ENCODE measurements at regions not wholly inside any gene's neighbourhood (a gene's known extent, or its start where the extent isn't known, plus 50 kb on each side); places are given as distances from the start of the nearest gene placed in this dataset.

DNA sequence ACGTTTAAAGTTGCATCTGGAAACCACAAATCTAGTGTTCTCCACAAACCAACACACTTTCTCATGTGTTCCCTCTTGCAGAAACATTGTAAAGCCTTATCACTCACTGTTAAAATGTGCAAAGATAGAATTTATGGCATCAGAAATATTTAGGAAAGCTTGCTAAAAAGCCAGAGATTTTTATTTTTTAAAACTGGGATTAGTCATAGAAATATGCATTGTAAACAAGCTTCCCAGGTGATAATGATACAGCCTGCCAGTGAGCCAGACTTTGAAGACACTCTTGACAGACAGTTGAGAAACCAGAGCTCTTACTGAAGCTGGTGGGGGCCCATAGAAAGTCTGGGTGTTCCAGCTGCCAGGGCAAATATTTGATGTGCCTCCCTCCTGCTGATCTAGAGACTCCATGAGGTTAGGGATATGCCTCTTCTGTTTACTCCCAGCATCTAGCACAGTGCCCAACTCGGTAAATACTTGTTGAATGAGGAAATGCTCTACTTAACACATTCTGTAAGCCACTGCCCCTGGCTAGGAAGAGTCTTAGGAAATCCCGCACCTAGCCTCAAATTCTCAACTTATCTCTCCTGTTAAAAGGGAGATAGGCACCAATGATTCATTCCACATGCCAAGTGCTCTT is 179.0 kb upstream of the RASGEF1B start:
- DNase-seq = peak; percentile 90

DNA sequence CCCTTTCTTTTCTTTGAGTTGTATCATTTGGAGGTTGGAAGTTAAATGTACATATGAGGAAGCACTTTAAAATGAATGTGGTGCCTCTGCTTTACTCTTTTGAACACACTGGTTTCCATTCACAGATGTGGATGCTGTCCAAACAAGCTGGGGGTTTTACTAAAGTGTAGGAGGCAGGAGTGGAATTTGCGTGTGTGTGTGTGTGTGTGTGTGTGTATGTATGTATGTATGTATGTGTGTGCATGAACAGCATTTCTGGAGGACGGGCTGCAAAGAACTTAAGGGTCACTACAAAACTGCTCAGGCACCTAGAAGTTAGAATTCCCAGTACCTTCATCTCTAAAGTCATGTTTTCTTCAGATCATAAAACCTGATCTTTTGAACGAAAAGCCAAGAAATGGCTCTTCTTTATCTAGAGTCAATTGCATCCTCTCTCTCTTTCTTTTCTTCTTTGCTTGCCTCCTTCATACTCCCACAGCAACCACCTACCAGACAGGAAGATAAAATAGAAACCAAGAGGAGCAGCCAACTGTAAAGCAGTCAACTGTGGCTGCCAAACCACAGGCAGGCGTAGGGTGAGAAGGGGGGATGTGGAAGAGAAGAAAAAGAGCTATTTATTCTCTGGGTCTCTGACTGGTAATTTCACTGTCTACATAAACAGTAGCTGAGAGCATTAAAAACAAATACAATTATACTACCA is 177.0 kb upstream of the RASGEF1B start:
- peak; percentile 55 for DNase-seq

DNA sequence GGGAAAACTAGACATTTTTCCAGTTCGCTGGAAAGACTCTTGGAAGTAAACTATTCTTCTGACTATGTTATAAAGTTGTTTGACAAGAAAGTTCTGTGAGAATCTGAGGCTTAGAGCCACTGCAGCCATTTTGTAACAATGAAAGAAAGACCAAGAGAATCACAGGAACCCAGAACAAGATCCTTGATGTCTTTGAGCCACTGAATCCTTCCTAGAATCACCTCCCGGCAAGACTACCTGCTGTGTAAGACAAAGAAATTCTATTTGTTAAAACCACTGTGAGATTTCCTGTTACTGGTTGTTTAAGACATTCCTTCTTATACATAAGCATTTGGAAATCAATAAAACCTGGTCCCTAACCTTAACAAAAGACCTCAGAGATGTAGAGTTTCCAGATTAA is 175.7 kb upstream of the RASGEF1B start:
- DNase-seq = no peak

DNA sequence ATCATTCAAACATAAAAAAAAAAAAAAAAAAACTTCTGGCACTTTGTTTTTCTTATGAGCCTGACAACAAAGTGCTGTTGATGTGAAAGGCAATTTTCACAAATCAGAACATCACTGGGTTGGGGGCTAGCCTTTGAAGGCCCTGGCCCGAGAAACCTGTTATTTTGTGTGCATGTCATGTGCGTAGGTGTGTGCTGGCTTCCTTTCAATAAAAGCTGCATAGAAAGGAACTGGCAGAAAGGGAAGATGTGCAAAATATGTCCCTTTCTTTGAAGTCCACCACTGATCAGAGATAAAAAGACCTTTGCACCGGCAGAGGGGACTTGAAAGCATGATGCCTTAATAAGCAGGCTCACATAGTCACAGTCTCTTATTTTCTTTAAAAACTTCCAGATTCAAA is 170.8 kb upstream of the RASGEF1B start:
- no peak for DNase-seq

DNA sequence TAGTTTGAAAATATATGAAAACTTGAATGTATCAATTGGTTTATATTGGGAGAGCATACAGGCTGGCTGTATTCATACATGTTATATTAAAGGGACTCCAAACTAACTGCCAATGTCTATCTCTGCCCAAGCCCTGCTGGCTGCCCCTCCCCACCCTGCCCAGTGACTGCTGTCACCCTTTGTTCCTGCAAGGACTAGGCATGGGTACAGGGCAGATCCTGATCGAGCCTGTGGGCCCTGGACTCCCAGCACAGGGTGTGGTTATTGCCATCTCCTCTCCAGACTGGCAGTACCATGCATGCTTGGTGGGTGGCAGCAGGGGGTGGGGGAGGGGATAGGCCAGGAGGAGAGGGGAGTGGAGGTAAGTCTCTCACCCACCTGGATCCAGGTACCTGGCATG is 167.5 kb upstream of the RASGEF1B start:
- DNase-seq = no peak

DNA sequence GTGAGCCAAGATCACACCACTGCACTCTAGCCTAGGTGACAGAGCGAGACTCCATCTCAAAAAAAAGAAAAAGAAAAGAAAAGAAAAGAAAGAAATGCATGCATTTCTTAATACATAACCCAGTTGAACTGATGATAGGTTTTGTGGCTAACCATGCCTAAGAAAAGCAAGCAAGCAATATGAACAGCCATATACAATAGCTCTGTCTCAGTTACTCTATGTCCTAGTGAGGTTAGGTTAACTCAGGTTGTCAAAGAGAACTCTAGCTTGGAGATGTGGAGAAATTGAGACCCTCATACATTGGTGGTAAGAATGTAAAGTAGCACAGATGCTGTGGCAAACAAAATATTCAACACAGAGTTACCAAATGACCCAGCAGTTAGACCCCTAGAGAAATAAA is 167.0 kb upstream of the RASGEF1B start:
- DNase-seq = no peak

DNA sequence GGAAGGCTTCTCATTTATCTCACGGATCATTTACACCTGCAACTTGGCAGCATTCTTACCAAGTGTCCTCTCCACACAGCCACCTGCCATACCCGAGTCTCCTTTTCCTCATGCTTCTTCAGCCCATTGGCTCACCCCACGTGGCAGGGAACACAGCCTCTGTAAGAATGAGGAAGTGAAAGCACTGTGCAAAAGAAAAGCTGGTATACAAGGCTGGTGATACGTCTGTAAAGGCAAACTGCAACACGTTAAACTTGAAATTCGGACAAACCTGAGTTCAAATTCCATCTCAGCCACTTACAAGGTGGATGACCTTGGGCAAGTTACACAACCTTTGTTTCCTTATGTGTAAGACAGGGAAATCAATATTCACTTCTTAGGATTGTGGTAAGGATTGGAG is 164.0 kb upstream of the RASGEF1B start:
- DNase-seq = no peak

DNA sequence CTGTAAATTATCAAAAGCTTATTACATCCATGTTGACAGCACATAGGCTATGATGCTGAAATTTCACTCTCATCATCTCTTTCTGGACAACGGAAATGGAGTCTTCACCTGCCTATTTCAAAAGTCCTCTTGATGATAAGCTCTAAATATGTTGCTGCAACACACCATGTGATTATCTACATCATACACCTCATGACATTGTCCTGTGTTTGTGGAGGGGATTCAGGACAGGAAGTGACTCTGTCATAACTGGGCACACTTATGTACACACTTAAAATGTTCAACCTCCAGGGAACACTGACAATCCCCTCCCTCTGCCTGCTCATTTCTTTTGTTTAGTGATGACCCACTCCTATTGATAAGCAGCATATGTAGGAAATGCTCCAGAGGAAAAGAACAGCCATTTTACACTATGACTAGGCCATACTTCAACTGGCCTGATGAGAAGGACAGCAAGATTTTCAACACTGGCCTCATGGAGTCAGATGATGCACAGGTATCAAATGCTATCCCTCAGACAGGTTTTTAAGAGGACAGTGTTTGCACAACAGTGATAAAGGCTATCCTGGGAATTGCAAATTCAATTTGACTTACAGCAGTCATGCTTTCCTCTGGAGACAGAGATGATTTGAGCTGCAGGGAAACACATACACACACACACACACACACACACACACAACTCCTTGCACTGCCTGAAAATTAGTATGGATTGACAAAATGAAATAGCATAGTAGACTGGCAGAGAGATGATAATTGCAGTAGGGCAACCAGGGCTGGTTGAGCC is 163.3 kb upstream of the RASGEF1B start:
- peak; percentile 29 for DNase-seq

DNA sequence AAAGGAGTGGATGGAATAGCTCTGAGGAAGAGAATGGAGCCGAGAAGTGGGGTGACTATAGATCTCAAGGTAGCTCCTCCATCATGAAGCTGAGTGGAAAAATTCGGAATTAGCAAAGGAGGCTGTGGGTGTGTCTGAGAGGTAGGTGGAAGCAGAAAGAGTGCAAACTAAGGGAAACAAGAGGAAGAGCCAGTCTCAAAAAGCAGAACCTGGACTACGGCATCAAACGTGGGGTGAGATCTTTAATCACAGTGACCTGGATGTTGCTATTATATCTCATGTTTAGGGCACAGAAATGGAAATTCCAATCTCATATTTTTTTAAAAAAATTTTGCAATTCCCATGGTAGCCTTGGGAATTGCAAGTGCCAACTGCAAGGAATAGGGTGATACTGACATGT is 162.5 kb upstream of the RASGEF1B start:
- no peak for DNase-seq

DNA sequence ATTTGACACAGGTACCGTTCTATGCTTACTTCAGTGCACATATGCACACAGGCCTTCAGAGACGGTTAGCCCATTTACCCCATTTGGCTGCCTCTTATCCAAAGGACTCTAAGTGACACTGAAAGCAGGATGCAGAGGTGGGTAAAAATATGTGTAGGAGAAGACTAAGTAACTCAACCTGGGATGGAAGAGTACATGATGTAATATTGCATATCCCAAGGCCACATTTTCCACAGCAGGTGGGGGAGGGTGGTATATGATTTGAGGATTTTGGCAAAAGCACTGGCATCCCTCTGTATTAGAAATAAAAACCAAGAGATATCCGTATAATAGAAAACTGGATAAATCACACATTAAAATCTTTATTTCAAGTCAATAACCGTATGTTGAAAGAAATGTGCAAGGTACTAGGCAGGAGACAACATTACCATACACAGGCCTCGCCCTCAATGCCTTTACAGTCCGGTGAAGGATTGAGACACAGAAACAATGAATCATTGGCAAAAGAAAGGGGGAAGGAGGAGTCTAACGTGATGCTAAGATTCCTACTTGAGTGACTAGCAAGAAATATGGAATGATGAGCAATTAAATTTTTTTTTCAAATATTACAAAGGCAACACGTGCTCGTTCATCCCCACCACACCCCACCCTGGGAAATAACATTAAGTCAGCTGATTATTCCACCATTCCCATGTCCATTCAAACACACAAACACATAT is 161.0 kb upstream of the RASGEF1B start:
- DNase-seq = no peak

DNA sequence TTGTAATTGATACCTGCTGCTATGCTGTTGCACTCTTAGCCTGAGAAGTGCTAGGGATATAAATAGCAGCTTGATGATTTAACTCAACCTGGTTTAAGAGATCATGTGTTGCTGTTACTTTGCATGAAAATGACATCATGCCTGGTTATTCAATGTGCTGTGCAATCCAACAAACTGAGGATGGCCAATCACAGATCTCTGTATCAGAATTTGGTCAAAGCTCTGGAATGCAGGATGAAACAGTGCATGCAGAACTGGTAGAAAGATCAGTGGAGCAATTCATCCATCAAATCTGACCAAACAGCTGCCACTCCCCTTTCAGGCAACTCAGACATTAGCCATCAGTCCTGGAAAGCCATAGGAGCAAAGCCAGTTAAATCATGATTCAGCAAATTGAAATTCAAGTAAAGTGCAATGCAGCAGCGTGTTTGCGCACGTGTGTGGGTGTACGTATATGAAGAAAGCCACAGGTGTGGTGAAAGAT is 160.3 kb upstream of the RASGEF1B start:
- no peak for DNase-seq

DNA sequence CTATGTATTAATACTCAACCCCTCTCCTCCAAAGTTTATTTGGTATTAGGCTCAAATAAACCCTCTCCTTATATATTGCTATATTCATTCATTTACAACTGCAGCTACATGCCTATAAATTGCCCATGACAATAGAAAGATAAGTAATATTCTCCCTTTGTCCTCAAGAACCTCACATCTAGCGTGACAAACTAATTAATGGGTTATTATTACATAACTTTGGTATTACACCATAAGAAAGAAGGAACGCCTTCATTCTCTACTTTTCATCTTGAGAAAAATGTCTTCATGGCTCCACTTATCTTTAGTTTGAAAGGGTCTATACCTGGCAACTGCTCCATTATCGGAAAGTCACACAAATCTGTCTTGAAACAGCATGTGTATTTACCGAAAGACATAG is 157.7 kb upstream of the RASGEF1B start:
- DNase-seq = no peak

DNA sequence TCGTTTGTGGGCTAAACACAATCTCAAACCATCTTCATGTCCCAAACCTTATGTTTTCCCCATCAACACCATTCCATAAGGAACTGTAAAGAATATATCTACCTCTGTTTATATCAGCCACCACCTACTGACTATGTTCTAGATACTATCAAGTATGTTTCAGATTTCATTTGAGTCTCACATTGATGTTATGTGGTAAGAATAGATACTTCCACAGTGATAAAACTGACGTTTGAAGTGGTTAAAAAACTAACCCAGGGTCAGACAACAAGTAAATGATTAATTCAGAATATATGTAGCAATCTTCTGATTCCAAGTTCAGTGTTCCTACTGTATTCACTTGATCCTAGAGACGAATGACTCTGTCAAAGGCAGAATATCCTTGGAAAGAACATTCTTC is 156.8 kb upstream of the RASGEF1B start:
- DNase-seq = no peak

DNA sequence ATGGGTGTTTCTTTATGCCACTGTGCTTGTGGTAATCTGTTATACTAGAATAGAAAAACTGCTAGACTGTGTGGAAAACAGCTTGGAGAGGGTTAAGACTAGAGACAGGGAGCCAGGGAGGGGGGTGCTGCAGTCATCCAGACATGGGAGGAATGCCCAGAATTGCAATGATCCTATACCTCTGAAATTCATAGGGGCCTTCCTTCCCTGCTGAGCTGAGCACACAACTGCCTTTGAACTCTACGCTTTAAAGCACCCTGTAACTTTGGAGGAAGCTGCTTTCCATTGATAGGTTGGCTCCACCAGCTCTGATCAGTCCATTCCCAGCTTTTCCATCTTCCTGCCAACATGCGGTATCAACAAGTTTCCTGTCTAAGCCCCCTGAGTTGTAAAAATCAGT is 155.9 kb upstream of the RASGEF1B start:
- no peak for DNase-seq

DNA sequence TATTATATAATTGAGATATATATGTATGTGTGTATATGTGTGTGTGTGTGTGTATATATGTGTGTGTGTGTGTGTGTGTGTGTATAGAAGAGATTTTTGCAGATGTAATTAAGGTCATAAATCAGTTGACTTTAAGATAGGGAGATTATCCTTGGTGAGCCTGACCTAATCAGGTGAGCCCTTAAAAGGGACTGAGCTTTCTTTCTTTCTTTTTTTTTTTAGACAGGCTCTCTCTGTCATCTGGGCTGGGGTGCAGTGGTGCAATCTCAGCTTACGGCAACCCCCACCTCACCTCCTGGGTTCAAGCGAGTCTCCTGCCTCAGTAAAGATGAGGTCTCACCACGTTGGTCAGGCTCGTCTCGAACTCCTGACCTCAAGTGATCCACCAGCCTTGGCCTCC is 155.1 kb upstream of the RASGEF1B start:
- DNase-seq = no peak

DNA sequence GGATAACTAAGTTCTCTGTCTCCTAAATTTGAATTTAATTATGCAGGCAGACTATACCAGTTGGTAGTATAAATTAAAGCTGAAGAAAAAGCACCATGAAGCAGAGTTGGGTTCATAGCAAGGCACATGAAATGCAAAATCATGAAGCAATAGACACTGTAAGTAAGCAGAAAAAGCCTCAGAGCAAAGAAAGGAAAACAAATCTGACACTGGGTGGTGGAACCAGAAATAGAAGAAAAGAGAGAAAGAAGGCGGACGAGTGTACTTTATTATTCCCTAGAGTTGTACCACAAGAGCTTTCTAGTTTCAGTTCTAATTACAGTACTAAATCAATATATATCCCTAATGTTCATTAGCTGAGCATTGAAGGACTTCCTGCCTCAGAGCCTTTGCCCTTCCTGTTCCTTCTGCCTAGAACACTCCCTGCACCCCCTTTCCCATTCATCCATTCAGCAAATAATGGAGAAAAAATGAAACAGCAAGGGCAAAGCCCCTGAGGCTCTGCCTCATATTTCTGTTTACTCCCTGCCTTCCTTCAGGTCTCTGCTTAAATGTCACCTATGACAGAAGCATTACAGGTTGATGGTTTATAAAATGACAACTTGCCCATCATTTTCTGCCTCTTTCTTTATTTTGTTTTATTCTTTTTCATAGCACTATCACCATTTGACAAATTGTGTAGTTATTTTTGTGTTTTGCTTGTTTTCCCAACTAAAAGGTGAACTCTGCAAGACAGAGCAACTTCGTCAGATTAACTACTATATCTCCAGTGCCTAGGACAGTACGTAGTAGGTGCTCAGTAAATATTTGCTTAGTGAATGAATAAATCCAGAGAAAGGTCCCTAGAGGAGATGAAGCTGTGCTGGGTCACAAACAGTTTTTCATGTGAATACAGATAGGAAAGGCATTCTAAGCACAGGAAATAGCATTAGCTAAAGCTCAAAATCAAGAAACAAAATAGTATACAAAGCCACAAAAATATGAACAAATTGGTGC is 154.0 kb upstream of the RASGEF1B start:
- DNase-seq = no peak

DNA sequence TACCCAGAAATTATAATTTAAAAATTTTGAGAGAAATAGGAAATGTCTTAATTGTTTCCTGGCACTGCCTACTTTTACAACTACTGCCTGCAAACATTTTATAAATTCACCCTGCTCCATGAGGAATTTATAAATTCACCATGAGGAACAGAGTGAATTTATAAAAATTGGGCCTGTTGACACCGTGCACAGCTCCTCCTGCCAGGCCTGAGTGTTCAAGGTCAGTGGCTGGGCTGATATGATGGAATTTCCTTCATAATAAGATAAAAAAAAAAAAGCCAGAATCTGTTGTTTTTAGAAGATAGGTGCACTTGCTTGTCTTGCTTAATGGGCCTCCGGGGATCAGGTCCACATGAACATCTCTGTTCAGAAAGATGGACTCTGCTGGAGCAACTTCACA is 151.7 kb upstream of the RASGEF1B start:
- no peak for DNase-seq

DNA sequence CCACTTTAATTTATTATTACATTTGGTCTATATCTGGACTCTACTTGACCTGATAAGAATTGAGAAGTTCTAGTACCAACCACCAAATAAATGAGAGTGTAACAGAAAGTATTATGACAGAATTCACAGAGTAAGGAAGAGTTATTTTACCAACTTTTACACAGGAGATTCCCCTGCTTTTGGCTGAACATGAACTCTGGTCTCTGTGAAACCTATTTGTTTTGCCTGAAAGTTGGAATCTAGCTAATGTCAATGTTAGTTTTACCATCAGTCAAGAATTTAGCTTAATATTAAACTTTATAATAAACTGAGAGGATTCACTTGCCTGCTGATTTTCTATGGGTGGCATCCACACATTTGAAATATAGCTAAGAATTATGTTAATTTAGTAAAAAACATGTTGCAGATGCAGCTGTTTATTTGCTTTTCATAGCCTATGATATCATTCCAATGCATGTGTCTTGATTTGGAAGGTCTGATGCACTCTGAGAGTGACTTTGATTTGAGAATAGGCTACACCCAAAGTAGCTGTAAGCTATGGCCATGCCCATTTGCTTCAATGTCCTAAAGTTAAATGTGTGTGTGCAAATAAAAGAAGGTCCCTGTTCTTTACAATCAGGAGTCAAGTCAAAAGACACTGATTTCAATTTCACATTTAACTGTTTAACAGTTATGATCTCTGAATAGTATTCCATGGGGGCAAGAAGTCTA is 150.9 kb upstream of the RASGEF1B start:
- DNase-seq = no peak

DNA sequence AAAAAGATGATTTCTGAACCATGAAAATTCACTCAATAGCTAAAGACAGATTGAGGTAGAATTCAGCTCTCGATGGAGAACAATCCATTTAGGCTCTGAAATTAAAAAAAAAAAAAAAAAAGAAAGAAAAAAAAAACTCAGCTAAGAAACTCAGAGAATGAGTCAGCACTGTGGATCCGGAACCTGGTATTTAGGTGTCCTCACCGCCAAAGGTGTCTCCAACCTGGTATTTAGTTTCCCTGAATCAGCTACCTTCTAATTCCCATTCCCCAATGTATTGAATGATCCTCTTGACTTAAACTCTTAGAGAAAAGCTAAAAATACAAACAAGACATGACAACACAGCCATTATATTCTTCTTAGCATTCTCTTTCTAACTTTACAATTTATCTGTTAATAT is 150.3 kb upstream of the RASGEF1B start:
- DNase-seq = no peak

DNA sequence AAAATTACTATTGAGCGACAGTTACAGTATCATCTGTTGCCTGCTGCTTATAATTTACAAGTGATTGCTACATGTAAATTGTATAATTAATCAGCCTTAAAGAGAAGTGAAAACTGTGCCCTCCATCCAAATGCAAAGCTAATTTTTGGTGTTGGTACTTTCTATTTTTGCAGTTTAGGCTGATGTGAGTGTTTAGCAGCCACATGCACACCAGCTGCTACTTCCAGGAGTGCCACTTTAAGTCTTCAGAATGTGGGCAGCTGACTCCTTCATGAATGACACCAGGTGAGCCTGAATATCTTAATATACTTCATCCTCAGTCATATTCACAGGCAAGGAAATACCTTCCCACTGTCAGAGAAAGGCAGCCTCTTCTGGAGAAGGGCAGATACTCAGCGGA is 149.8 kb upstream of the RASGEF1B start:
- DNase-seq = no peak

DNA sequence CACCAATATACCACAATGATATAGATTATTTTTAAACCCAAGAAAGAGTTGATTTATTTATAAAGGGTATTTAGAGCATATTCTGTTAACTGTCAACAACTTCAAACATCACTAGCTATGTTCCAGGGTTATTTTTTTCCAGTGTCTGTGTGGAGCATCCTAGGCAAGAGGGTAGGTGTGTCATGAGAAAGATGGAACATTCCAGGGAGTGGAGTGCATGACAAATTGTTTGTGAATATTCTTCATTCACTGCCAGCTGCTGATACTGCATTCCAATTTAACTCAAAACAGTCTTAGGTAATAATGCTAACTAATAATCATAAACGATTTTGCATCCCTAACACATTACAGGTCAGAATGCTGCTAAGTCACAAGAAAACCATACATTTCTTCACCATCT is 148.7 kb upstream of the RASGEF1B start:
- DNase-seq = no peak

Data from NCI-H1092 treated with DMSO at 0.1 percent for 48 hours (cell line).